Left lung (tissue), 4 donors: ENCODE measurements at regions not wholly inside any gene's neighbourhood (a gene's known extent, or its start where the extent isn't known, plus 50 kb on each side); places are given as distances from the start of the nearest gene placed in this dataset.

Experiments
- ATAC-seq: fragments of 200-7000 bp; cut with Tn5 transposase; one replicate; pipeline ENCODE4 v1.9.1; 2020; ENCODE audit warnings: moderate library complexity
- DNase-seq, 4 donors: peaks; one replicate each; pipeline ENCODE4 v3.0.0-alpha.2; 2013 to 2020
- H3K27ac ChIP-seq, 2 donors: fragments of 200-600 bp; sonication (generic) in 1 of 2; one replicate each; pipeline versions ENCODE4 v1.5.0 to v1.8.0; 2020 to 2021
- H3K27me3 ChIP-seq, 2 donors: fragments of 200-600 bp; sonication (generic) in 1 of 2; one replicate each; pipeline versions ENCODE4 v1.5.0 to v1.8.0; 2020 to 2021
- H3K36me3 ChIP-seq, 2 donors: fragments of 200-600 bp; sonication (generic) in 1 of 2; one replicate each; pipeline versions ENCODE4 v1.5.0 to v1.8.0; 2020 to 2021
- H3K4me1 ChIP-seq, 2 donors: fragments of 200-600 bp; one replicate each; pipeline ENCODE4 v1.8.0; 2021
- H3K4me3 ChIP-seq, 2 donors: fragments of 200-600 bp; sonication (generic) in 1 of 2; one replicate each; pipeline versions ENCODE4 v1.5.0 to v1.8.0; 2020 to 2021; ENCODE audit warnings: mild to moderate bottlenecking in 1 of 2
- H3K9me3 ChIP-seq, 2 donors: fragments of 200-600 bp; sonication (generic) in 1 of 2; one replicate each; pipeline versions ENCODE4 v1.5.0 to v1.8.0; 2020 to 2021
- CTCF ChIP-seq, 2 donors: fragments of 200-600 bp; sonication (generic) in 1 of 2; IDR thresholded peaks; one replicate each; pipeline versions ENCODE4 v1.5.0 to v1.8.0; 2021; ENCODE audit warnings: antibody characterized with exemption in 2 of 2
- intact Hi-C, 2 donors: fragments of 100-400 bp; cut with DNase I; formaldehyde crosslinking; loops; one replicate each; pipeline versions ENCODE4 v1.11.2 to v1.14.2; 2022
- donor health status: DM: no; HTN: yes; CAD: no.
- donor health status: DM: no; HTN: no; CAD: no.

- TF ChIP-seq CTCF (IDR thresholded peaks at IDR 0.05) = no peak
- no peaks in the 10 kb centered on the region for H3K9me3 ChIP-seq
- peak in 2 of 4 donors; percentile 36 to 40 for DNase-seq
- intact Hi-C loops = no loop called here
- H3K4me3 ChIP-seq = no peak overlapping the region
- H3K36me3 ChIP-seq = no peaks in the 10 kb centered on the region
- no peaks in the 10 kb centered on the region for H3K4me1 ChIP-seq
- ATAC-seq = peak; percentile 78
- H3K27me3 ChIP-seq = no peaks in the 10 kb centered on the region
- no peak overlapping the region for H3K27ac ChIP-seq
Observed at GRCh38 chr2:16318474-16319195, 347.0 kb downstream of the CYRIA start.

GRCh38 chr2:16318051-16318450 lies 347.6 kb downstream of the CYRIA start:
- DNase-seq (no peak), ATAC-seq (no peak)
- H3K4me1 ChIP-seq = no peaks in the 10 kb centered on the region
- H3K27ac ChIP-seq = no peak overlapping the region
- no peak for TF ChIP-seq CTCF (IDR thresholded peaks at IDR 0.05)
- H3K9me3 ChIP-seq = no peaks in the 10 kb centered on the region
- no peak overlapping the region for H3K4me3 ChIP-seq
- no peaks in the 10 kb centered on the region for H3K36me3 ChIP-seq
- H3K27me3 ChIP-seq = no peaks in the 10 kb centered on the region
- intact Hi-C loops = no loop called here

- Histone ChIP-seq H3K4me1 (no peaks in the 10 kb centered on the region), H3K9me3 (no peaks in the 10 kb centered on the region), H3K27me3 (no peaks in the 10 kb centered on the region), H3K27ac (no peak overlapping the region), H3K36me3 (no peaks in the 10 kb centered on the region), H3K4me3 (no peak overlapping the region)
- intact Hi-C loops = no loop called here
- TF ChIP-seq CTCF (IDR thresholded peaks at IDR 0.05) = no peak
- no peak for ATAC-seq
- no peak for DNase-seq
Observed at GRCh38 chr2:16317211-16317830, 348.3 kb downstream of the CYRIA start.

GRCh38 chr2:16316456-16317210 lies 349.0 kb downstream of the CYRIA start:
- no peak for TF ChIP-seq CTCF (IDR thresholded peaks at IDR 0.05)
- Histone ChIP-seq H3K9me3 (no peaks in the 10 kb centered on the region), H3K36me3 (no peaks in the 10 kb centered on the region), H3K4me3 (no peak overlapping the region), H3K27me3 (no peaks in the 10 kb centered on the region), H3K27ac (no peak overlapping the region), H3K4me1 (no peaks in the 10 kb centered on the region)
- intact Hi-C loops = no loop called here
- ATAC-seq (no peak), DNase-seq (no peak)

- Histone ChIP-seq H3K9me3 (no peaks in the 10 kb centered on the region), H3K36me3 (no peaks in the 10 kb centered on the region), H3K4me3 (no peak overlapping the region), H3K27ac (no peak overlapping the region), H3K27me3 (no peaks in the 10 kb centered on the region), H3K4me1 (no peaks in the 10 kb centered on the region)
- intact Hi-C loops = no loop called here
- ATAC-seq (no peak), DNase-seq (no peak)
- no peak for TF ChIP-seq CTCF (IDR thresholded peaks at IDR 0.05)
Observed at GRCh38 chr2:16315908-16316307, 349.7 kb downstream of the CYRIA start.
